Neuronal stem cell (in vitro differentiated cells): ENCODE measurements at regions not wholly inside any gene's neighbourhood (a gene's known extent, or its start where the extent isn't known, plus 50 kb on each side); places are given as distances from the start of the nearest gene placed in this dataset.

Experiments
- DNase-seq: peaks from one replicate; pipeline ENCODE4 v3.0.0-alpha.2; 2013; ENCODE audit warnings: low spot score
- H2AFZ ChIP-seq: one replicate; pipeline ENCODE4 v1.6.1; 2013; ENCODE audit warnings: mild to moderate bottlenecking, low read length, inconsistent platforms
- H2AK5ac ChIP-seq: 2 replicates; pipeline ENCODE4 v1.6.1; 2013; ENCODE audit warnings: low read depth, mild to moderate bottlenecking, inconsistent platforms, low read length, moderate library complexity, mixed read lengths
- H2BK120ac ChIP-seq: 2 replicates; pipeline ENCODE4 v1.6.1; 2013; ENCODE audit warnings: low read depth, mild to moderate bottlenecking, inconsistent platforms, low read length, moderate library complexity, mixed read lengths
- H2BK12ac ChIP-seq: one replicate; pipeline ENCODE4 v1.6.1; 2013; ENCODE audit warnings: low read length, inconsistent platforms
- H2BK15ac ChIP-seq: 2 replicates; pipeline ENCODE4 v1.6.1; 2013; ENCODE audit warnings: mild to moderate bottlenecking, low read length, inconsistent platforms, mixed read lengths
- H2BK5ac ChIP-seq: one replicate; pipeline ENCODE4 v1.6.1; 2013; ENCODE audit warnings: inconsistent platforms, mild to moderate bottlenecking, low read length, moderate library complexity
- H3K14ac ChIP-seq: one replicate; pipeline ENCODE4 v1.6.1; 2013; ENCODE audit warnings: low read length, inconsistent platforms
- H3K18ac ChIP-seq: 2 replicates; pipeline ENCODE4 v1.6.1; 2013; ENCODE audit warnings: low read length, inconsistent platforms
- H3K23ac ChIP-seq: 2 replicates; pipeline ENCODE4 v1.6.1; 2013; ENCODE audit warnings: low read depth, mild to moderate bottlenecking, mixed read lengths, low read length, inconsistent platforms; ENCODE audit not compliant: poor library complexity
- H3K27ac ChIP-seq: replicated peaks from 3 replicates; pipeline ENCODE4 v1.5.1; 2013; ENCODE audit warnings: low read length, inconsistent platforms
- H3K27me3 ChIP-seq, 3 experiments: 2 replicates each; pipeline ENCODE4 v1.6.1; 2013; ENCODE audit warnings: low read length in 3 of 3, mild to moderate bottlenecking in 2 of 3, inconsistent platforms in 1 of 3, low read depth in 1 of 3, mixed read lengths in 1 of 3, moderate library complexity in 1 of 3; ENCODE audit not compliant: control insufficient read depth in 3 of 3, insufficient read depth in 3 of 3
- H3K36me3 ChIP-seq, 2 donors: replicated peaks in 1 of 2; 2 replicates each; pipeline ENCODE4 v1.6.1; 2013; ENCODE audit warnings: low read length in 2 of 2; ENCODE audit not compliant: control insufficient read depth in 2 of 2, insufficient read depth in 2 of 2
- H3K4ac ChIP-seq: 2 replicates; pipeline ENCODE4 v1.6.1; 2013; ENCODE audit warnings: inconsistent platforms, mild to moderate bottlenecking, low read length, moderate library complexity
- H3K4me1 ChIP-seq, 2 donors: 1 replicate in 1 of 2; 2 replicates in 1 of 2; pipeline ENCODE4 v1.6.1; 2013; ENCODE audit warnings: low read length in 2 of 2, low read depth in 1 of 2; ENCODE audit not compliant: control insufficient read depth in 2 of 2, insufficient read depth in 1 of 2
- H3K4me2 ChIP-seq: one replicate; pipeline ENCODE4 v1.6.1; 2013; ENCODE audit warnings: mild to moderate bottlenecking, low read length, inconsistent platforms; ENCODE audit not compliant: insufficient read depth, poor library complexity, severe bottlenecking
- H3K4me3 ChIP-seq, 2 donors: 2 replicates each; pipeline ENCODE4 v1.5.1; 2013; ENCODE audit warnings: low read length in 2 of 2, mild to moderate bottlenecking in 2 of 2, inconsistent platforms in 1 of 2, moderate library complexity in 1 of 2
- H3K79me1 ChIP-seq: one replicate; pipeline ENCODE4 v1.6.1; 2013; ENCODE audit warnings: low read depth, mild to moderate bottlenecking, inconsistent platforms, low read length, moderate library complexity
- H3K9ac ChIP-seq: one replicate; pipeline ENCODE4 v1.6.1; 2013; ENCODE audit warnings: mild to moderate bottlenecking, low read depth, low read length, inconsistent platforms; ENCODE audit not compliant: poor library complexity
- H3K9me3 ChIP-seq, 2 donors: replicated peaks in 1 of 2; 2 replicates each; pipeline versions ENCODE3 to v1.6.1; 2013; ENCODE audit warnings: low read length in 2 of 2, mild to moderate bottlenecking in 2 of 2, inconsistent platforms in 1 of 2, low read depth in 1 of 2, mixed read lengths in 1 of 2, moderate library complexity in 1 of 2; ENCODE audit not compliant: control insufficient read depth in 2 of 2, insufficient read depth in 1 of 2
- H4K8ac ChIP-seq: one replicate; pipeline ENCODE4 v1.6.1; 2013; ENCODE audit warnings: low read depth, mild to moderate bottlenecking, inconsistent platforms, low read length, moderate library complexity
- H4K91ac ChIP-seq: one replicate; pipeline ENCODE4 v1.6.1; 2013; ENCODE audit warnings: low read length, low read depth, mild to moderate bottlenecking, inconsistent platforms; ENCODE audit not compliant: poor library complexity
- WGBS, 2 donors: extraction: QIAGEN DNeasy Blood & Tissue Kit; methylation state at CpG; one replicate each; pipeline ENCODE4 v1.1.7; 2013; ENCODE audit warnings: missing lambda C conversion rate in 2 of 2, mixed read lengths in 1 of 2; ENCODE audit not compliant: insufficient read length in 2 of 2, insufficient replicate concordance in 1 of 2; ENCODE audit errors: extremely low coverage in 2 of 2; 5-methylcytosine and 5-hydroxymethylcytosine counted together

- Histone ChIP-seq H3K4me2 (no peak overlapping the region), H3K9ac (no peak overlapping the region), H3K79me1 (no peaks in the 10 kb centered on the region), H3K4me1 (peaks cover 0 to 3% of the 10 kb centered on the region in 2 donors), H2AK5ac (no peak overlapping the region), H2BK12ac (no peak overlapping the region), H3K14ac (no peak overlapping the region), H2BK5ac (no peak overlapping the region), H3K9me3 (no peaks in the 10 kb centered on the region), H3K4me3 (no peak overlapping the region), H3K27me3 (no peaks in the 10 kb centered on the region), H4K8ac (no peak overlapping the region), H2BK120ac (no peak overlapping the region), H4K91ac (no peak overlapping the region), H3K27ac (no peak overlapping the region), H2AFZ (no peak overlapping the region), H3K36me3 (no peaks in the 10 kb centered on the region), H3K18ac (no peak overlapping the region), H2BK15ac (no peak overlapping the region), H3K23ac (no peak overlapping the region), H3K4ac (no peak overlapping the region)
- DNase-seq, result no peak
- WGBS, 2 donors, result no CpG with 5 or more reads among the region's 4 CpGs
Measured at GRCh38 chr14:84965279-84965678, 564.7 kb upstream of the FLRT2 start.

- peak overlapping the region; percentile 49 for H2AFZ ChIP-seq
- no peak overlapping the region for H2BK5ac ChIP-seq
- H3K4me1 ChIP-seq, result no peaks in the 10 kb centered on the region
- no peak overlapping the region for H2AK5ac ChIP-seq
- no peak overlapping the region for H3K27ac ChIP-seq
- H3K18ac ChIP-seq, result no peak overlapping the region
- H3K9ac ChIP-seq, result no peak overlapping the region
- no peak overlapping the region for H3K4me3 ChIP-seq
- no peak overlapping the region for H2BK120ac ChIP-seq
- DNase-seq, result no peak
- no peak overlapping the region for H3K14ac ChIP-seq
- no peak overlapping the region for H2BK12ac ChIP-seq
- H3K36me3 ChIP-seq, result no peaks in the 10 kb centered on the region
- WGBS, 2 donors, result no CpG with 5 or more reads among the region's 4 CpGs
- H4K91ac ChIP-seq, result no peak overlapping the region
- H4K8ac ChIP-seq, result no peak overlapping the region
- no peak overlapping the region for H2BK15ac ChIP-seq
- no peak overlapping the region for H3K4me2 ChIP-seq
- H3K4ac ChIP-seq, result no peak overlapping the region
- H3K79me1 ChIP-seq, result no peaks in the 10 kb centered on the region
- no peaks in the 10 kb centered on the region for H3K9me3 ChIP-seq
- H3K23ac ChIP-seq, result no peak overlapping the region
- H3K27me3 ChIP-seq, result no peaks in the 10 kb centered on the region
Measured at GRCh38 chr14:84969501-84969900, 560.4 kb upstream of the FLRT2 start.

DNA sequence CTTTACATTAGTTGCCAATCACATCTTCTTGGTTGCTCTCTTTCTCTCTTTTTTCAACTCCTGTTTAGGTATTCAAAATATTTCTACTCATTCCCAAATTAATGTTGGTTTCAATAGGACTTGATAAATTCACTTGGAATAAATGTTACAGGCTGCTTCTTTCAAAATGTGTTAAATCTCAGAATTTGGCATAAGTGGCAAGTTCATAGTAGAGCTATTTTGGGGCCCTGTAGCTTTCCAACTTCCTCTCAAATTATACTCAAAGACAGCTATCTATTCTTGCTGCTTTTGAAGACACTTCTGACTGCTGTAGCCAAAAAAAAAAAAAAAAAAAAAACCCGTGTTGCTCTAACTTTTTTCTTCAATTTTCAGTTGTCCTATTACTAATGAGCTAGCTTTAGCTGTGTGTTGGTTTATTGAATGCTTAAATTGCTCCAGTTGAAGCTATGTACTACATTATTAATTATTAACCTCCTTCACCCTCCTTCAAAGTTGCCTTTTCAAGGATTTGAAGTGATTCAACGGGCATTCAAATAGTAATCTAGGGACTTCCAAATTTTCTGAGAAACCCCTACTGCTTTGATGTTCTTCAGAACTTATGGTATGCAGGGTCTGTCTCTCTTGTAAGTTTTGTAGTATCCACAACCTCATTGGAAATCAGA, 554.6 kb upstream of the FLRT2 start:
- Histone ChIP-seq H3K14ac (no peak overlapping the region), H3K4me1 (no peaks in the 10 kb centered on the region), H4K8ac (no peak overlapping the region), H3K27ac (no peak overlapping the region), H4K91ac (no peak overlapping the region), H2AK5ac (no peak overlapping the region), H3K4ac (no peak overlapping the region), H3K27me3 (no peaks in the 10 kb centered on the region), H3K79me1 (no peaks in the 10 kb centered on the region), H2BK12ac (no peak overlapping the region), H2BK15ac (no peak overlapping the region), H3K9me3 (no peaks in the 10 kb centered on the region), H3K9ac (no peak overlapping the region), H2BK5ac (no peak overlapping the region), H2AFZ (no peak overlapping the region), H2BK120ac (no peak overlapping the region), H3K4me3 (no peak overlapping the region), H3K4me2 (no peak overlapping the region), H3K36me3 (no peaks in the 10 kb centered on the region), H3K23ac (no peak overlapping the region), H3K18ac (no peak overlapping the region)
- no peak for DNase-seq
- no CpG with 5 or more reads among the region's 2 CpGs for WGBS, 2 donors

- no peaks in the 10 kb centered on the region for H3K36me3 ChIP-seq
Measured at GRCh38 chr14:84976805-84977204, 553.1 kb upstream of the FLRT2 start.

More at GRCh38 chr14:84976805-84977204, 553.1 kb upstream of the FLRT2 start:
- Histone ChIP-seq H3K4ac (no peak overlapping the region), H3K4me1 (no peaks in the 10 kb centered on the region), H3K14ac (no peak overlapping the region), H4K91ac (no peak overlapping the region), H2AK5ac (no peak overlapping the region), H4K8ac (no peak overlapping the region), H3K4me2 (no peak overlapping the region), H3K27me3 (no peaks in the 10 kb centered on the region), H2BK120ac (no peak overlapping the region), H3K4me3 (no peak overlapping the region), H3K23ac (no peak overlapping the region), H3K18ac (no peak overlapping the region), H3K9ac (no peak overlapping the region), H3K79me1 (no peaks in the 10 kb centered on the region), H2BK12ac (no peak overlapping the region), H3K9me3 (no peaks in the 10 kb centered on the region), H2AFZ (no peak overlapping the region), H2BK15ac (no peak overlapping the region), H3K27ac (no peak overlapping the region), H2BK5ac (no peak overlapping the region)
- no CpG with 5 or more reads among the region's 2 CpGs for WGBS, 2 donors
- DNase-seq, result no peak
